Sigmoid colon (tissue), 4 donors: ENCODE measurements at regions not wholly inside any gene's neighbourhood (a gene's known extent, or its start where the extent isn't known, plus 50 kb on each side); places are given as distances from the start of the nearest gene placed in this dataset.

Experiments
- CTCF ChIP-seq, 4 experiments: fragments of 450-650 bp in 3 of 4; fragments of 200-600 bp in 1 of 4; IDR thresholded peaks; one replicate each; pipeline ENCODE4 v1.5.1; 2016 to 2019; ENCODE audit warnings: antibody characterized with exemption in 4 of 4, mild to moderate bottlenecking in 3 of 4, moderate library complexity in 2 of 4
- EP300 ChIP-seq, 4 donors: sonication (generic); formaldehyde crosslinking; IDR thresholded peaks; one replicate each; pipeline ENCODE4 v1.6.1; 2017; ENCODE audit warnings: antibody characterized with exemption in 4 of 4
- POLR2A ChIP-seq, 2 donors: fragments of 450-650 bp; IDR thresholded peaks; one replicate each; pipeline ENCODE4 v1.6.1; 2016; ENCODE audit warnings: antibody characterized with exemption in 2 of 2, mild to moderate bottlenecking in 2 of 2, moderate library complexity in 2 of 2
- POLR2AphosphoS5 ChIP-seq, 4 donors: sonication (generic); formaldehyde crosslinking; IDR thresholded peaks; one replicate each; pipeline ENCODE4 v1.6.1; 2017; ENCODE audit warnings: antibody characterized with exemption in 4 of 4

DNA sequence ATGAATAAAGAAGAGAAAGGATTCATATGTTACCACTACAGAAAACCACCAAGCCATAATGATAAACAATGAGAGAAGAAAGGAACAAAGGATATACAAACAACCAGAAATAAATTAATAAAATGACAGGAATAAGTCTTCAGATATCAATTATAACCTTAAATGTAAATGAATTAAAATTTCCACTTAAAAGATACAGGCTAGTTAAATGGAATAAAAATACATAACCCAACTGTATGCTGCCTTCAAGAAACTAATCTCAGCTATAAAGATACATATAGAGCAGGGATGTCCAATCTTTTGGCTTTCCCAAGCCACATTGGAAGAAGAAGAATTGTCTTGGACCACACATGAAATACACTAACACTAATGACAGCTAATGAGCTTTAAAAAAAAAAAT lies 135.9 kb upstream of the GJE1 start:
- TF ChIP-seq CTCF (IDR thresholded peaks at IDR 0.05): no peak
- TF ChIP-seq POLR2AphosphoS5 (IDR thresholded peaks at IDR 0.05): no peak
- no peak for TF ChIP-seq POLR2A (IDR thresholded peaks at IDR 0.05)
- no peak for TF ChIP-seq EP300 (IDR thresholded peaks at IDR 0.05)
